ENCODE measurements at regions not wholly inside any gene's neighbourhood (a gene's known extent, or its start where the extent isn't known, plus 50 kb on each side); places are given as distances from the start of the nearest gene placed in this dataset.

GRCh38 chr11:128207861-128208321 lies 379.5 kb downstream of the ETS1 start:
- TF ChIP-seq CTCF (IDR thresholded peaks at IDR 0.05; ENCODE audit: extremely low read depth in 1 of 2, insufficient read depth in 1 of 2, low read depth in 1 of 2, low read length in 2 of 2) (no peak), EZH2 (IDR thresholded peaks at IDR 0.05; ENCODE audit: borderline replicate concordance, low read depth, low read length, severe bottlenecking) (no peak)

All from endothelial cell of umbilical vein (primary cell).